ENCODE measurements at regions not wholly inside any gene's neighbourhood (a gene's known extent, or its start where the extent isn't known, plus 50 kb on each side); places are given as distances from the start of the nearest gene placed in this dataset.
"Not testable (repeated sequence)": the region's sequence is repeated elsewhere in the genome, so short reads cannot be mapped to it uniquely, and the experiment has no call there.

GRCh38 chr21:31589820-31590219 lies 69.7 kb upstream of the SOD1 start:
- DNase-seq (ENCODE audit: extremely low spot score), result no peak
- CTCF ChIA-PET, result interaction anchor here (0.6 to 1.2 kb wide), 3 partner anchors 9 to 16 kb away, joined by 3 read pairs; no protein-coding TSS in a partner anchor
- POLR2A ChIA-PET, result no interaction called here
- no peak for TF ChIP-seq CTCF (IDR thresholded peaks at IDR 0.05; ENCODE audit: control extremely low read depth, extremely low read depth, low read depth, missing control alignments)

GRCh38 chr21:31586118-31586517 lies 73.4 kb upstream of the SOD1 start:
- ChIA-PET POLR2A (no interaction called here), CTCF (interaction anchor here (1.2 kb wide), 1 partner anchor 18 kb away, joined by 5 read pairs; no protein-coding TSS in a partner anchor)
- TF ChIP-seq CTCF (IDR thresholded peaks at IDR 0.05; ENCODE audit: control extremely low read depth, extremely low read depth, low read depth, missing control alignments), result no peak
- no peak for DNase-seq (ENCODE audit: extremely low spot score)

- CTCF ChIA-PET, result interaction anchor here (1.6 kb wide), 1 partner anchor 487 kb away, joined by 4 read pairs; no protein-coding TSS in a partner anchor
- DNase-seq (ENCODE audit: extremely low spot score); POLR2A ChIA-PET: not testable (repeated sequence)
Observed at GRCh38 chr21:31583937-31584336, 75.6 kb upstream of the SOD1 start.

GRCh38 chr21:31583498-31583897 lies 76.0 kb upstream of the SOD1 start:
- no peak for TF ChIP-seq CTCF (IDR thresholded peaks at IDR 0.05; ENCODE audit: control extremely low read depth, extremely low read depth, low read depth, missing control alignments)
- CTCF ChIA-PET, result interaction anchor here (3.3 to 3.5 kb wide), 2 partner anchors 13 to 388 kb away, joined by 16 to 25 read pairs; no protein-coding TSS in a partner anchor
- POLR2A ChIA-PET, result no interaction called here

GRCh38 chr21:31580866-31581276 lies 78.6 kb upstream of the SOD1 start:
- POLR2A ChIA-PET, result no interaction called here
- peak; percentile 86 for TF ChIP-seq CTCF (IDR thresholded peaks at IDR 0.05; ENCODE audit: control extremely low read depth, extremely low read depth, low read depth, missing control alignments)
- CTCF ChIA-PET, result interaction anchor here (0.7 to 3.5 kb wide), 49 partner anchors 9 to 1499 kb away, joined by 3 to 36 read pairs (median 5); no protein-coding TSS in a partner anchor
- peak; percentile 63 for DNase-seq (ENCODE audit: extremely low spot score)

More at GRCh38 chr21:31583498-31583897, 76.0 kb upstream of the SOD1 start:
- DNase-seq (ENCODE audit: extremely low spot score), result no peak

- ChIA-PET CTCF (interaction anchor here (1.0 kb wide), 2 partner anchors 27 to 478 kb away, joined by 3 read pairs; no protein-coding TSS in a partner anchor), POLR2A (no interaction called here)
- TF ChIP-seq CTCF (IDR thresholded peaks at IDR 0.05; ENCODE audit: control extremely low read depth, extremely low read depth, low read depth, missing control alignments), result no peak
- DNase-seq (ENCODE audit: extremely low spot score), result no peak
Observed at GRCh38 chr21:31577271-31577670, 82.2 kb upstream of the SOD1 start.

- DNase-seq (ENCODE audit: extremely low spot score), result no peak
- ChIA-PET CTCF (interaction anchor here (1.0 kb wide), 2 partner anchors 28 to 477 kb away, joined by 3 read pairs; no protein-coding TSS in a partner anchor), POLR2A (no interaction called here)
- no peak for TF ChIP-seq CTCF (IDR thresholded peaks at IDR 0.05; ENCODE audit: control extremely low read depth, extremely low read depth, low read depth, missing control alignments)
Observed at GRCh38 chr21:31576428-31576827, 83.1 kb upstream of the SOD1 start.

Data from GM10248 (cell line).